HG03354 (cell line): ENCODE measurements at regions not wholly inside any gene's neighbourhood (a gene's known extent, or its start where the extent isn't known, plus 50 kb on each side); places are given as distances from the start of the nearest gene placed in this dataset.

Experiments used
- ATAC-seq: cut with Tn5 transposase; IDR thresholded peaks from one replicate; pipeline ENCODE4 v1.9.1; 2021; ENCODE audit warnings: mild to moderate bottlenecking; ENCODE audit not compliant: unreplicated experiment, poor library complexity, severe bottlenecking

DNA sequence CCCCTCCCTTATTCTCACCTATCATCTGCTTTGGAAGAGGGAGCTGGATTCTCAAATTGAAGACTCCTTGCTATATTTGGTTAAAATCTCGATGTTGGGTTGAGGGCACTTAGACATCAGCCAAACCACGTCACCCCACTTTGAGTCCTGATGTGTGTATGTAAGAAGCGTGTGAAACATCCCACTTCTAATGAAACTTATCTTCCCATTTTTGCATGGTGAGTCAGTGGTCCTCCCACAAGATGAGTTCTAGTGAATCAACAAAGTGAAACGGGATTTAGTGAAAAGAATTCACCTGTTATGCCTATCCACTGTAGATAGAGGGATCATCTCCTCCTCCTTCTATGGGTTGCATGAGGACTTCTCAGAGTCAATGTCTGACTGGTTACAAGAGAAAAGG lies 51.4 kb upstream of the SPRED2 start:
- ATAC-seq, result no peak

DNA sequence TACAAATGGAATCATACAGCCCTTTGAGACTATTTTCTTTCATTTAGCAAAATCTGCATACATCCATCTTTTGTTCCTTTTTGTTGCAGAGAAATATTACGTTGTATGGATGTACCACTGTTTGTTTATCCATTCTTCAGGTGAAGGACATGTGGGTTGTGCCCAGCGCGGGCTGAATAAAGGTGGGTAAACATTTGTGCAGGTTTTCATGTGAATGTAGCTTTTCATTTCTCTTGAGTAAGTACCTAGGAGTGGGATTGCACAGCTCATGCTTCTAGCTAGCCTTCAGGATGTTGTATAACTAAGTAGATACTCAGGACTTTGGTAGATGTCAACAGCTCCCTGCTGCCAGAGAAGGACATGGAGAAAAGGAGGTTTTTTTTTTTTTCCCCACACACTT lies 50.6 kb upstream of the SPRED2 start:
- ATAC-seq, result no peak
